ENCODE measurements at regions not wholly inside any gene's neighbourhood (a gene's known extent, or its start where the extent isn't known, plus 50 kb on each side); places are given as distances from the start of the nearest gene placed in this dataset.

DNA sequence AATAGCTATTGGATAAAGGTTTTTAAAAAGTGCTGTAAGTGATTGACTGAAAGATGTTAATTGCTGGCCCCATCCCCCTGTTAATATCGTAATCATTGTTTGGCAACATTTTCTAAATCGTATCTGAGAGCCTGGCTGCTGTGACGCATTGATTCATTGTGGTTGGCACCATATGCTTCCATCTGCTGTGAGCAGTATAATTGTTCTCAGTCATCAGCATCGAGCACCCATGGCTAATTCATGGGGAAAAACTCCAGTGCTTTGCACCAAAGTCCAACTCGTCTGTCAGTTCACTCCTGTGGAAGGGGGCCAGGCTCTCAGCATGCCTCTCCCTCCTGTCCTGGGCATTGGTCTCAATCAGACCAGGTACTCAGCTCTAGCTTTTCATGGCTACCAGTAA lies 205.2 kb downstream of the STK31 start:
- TF ChIP-seq POLR2AphosphoS5 (IDR thresholded peaks at IDR 0.05) (no peak), EP300 (IDR thresholded peaks at IDR 0.05) (no peak)
- TF ChIP-seq, protein P1, sequence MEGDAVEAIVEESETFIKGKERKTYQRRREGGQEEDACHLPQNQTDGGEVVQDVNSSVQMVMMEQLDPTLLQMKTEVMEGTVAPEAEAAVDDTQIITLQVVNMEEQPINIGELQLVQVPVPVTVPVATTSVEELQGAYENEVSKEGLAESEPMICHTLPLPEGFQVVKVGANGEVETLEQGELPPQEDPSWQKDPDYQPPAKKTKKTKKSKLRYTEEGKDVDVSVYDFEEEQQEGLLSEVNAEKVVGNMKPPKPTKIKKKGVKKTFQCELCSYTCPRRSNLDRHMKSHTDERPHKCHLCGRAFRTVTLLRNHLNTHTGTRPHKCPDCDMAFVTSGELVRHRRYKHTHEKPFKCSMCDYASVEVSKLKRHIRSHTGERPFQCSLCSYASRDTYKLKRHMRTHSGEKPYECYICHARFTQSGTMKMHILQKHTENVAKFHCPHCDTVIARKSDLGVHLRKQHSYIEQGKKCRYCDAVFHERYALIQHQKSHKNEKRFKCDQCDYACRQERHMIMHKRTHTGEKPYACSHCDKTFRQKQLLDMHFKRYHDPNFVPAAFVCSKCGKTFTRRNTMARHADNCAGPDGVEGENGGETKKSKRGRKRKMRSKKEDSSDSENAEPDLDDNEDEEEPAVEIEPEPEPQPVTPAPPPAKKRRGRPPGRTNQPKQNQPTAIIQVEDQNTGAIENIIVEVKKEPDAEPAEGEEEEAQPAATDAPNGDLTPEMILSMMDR (IDR thresholded peaks at IDR 0.05) = no peak

Data from sigmoid colon (tissue), 4 donors.